ENCODE measurements at regions not wholly inside any gene's neighbourhood (a gene's known extent, or its start where the extent isn't known, plus 50 kb on each side); places are given as distances from the start of the nearest gene placed in this dataset.

DNA sequence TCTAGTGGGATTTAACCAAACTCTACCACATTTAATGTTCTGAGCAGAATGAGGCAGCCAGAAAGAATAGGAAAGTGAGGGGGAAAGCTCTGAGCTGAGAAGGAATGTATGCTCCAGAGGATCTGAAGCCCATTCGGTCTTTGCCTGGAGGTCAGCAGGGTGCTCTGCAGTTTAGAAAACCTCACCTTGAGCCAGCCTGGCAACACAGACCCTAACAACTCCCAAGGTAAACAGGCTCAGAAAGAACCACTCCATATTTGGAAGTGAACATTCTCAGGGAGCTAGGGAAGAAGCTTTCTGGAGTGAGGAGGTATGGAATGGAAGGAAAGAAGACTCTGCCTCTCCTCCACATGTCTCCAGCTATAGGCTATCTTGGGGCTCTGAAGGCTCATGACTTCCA, 398.8 kb downstream of the SEC16B start:
- intact Hi-C loops (cut with micrococcal nuclease; ENCODE audit: unreplicated experiment): no loop called here
- Histone ChIP-seq H4K20me1 (ENCODE audit: insufficient read depth) (no peaks in the 10 kb centered on the region), H3K79me2 (ENCODE audit: low read depth) (no peaks in the 10 kb centered on the region), H3K4me1 (replicated peaks; ENCODE audit: insufficient read depth) (no peaks in the 10 kb centered on the region), H3K4me2 (no peak overlapping the region), H3K36me3 (ENCODE audit: low read depth) (no peaks in the 10 kb centered on the region), H2AFZ (no peak overlapping the region), H3K27ac (no peak overlapping the region), H3K9me3 (ENCODE audit: insufficient read depth, low read depth) (no peaks in the 10 kb centered on the region), H3K9me2 (ENCODE audit: insufficient read depth) (no peaks in the 10 kb centered on the region), H3F3A (ENCODE audit: insufficient read depth, low read depth) (no peaks in the 10 kb centered on the region), H3K27me3 (ENCODE audit: insufficient read depth, low read depth) (no peaks in the 10 kb centered on the region), H3K4me3 (no peak overlapping the region)
- ChIA-PET CTCF (no interaction called here), POLR2A (ENCODE audit: unreplicated experiment) (no interaction called here)
- TF ChIP-seq, protein P1, sequence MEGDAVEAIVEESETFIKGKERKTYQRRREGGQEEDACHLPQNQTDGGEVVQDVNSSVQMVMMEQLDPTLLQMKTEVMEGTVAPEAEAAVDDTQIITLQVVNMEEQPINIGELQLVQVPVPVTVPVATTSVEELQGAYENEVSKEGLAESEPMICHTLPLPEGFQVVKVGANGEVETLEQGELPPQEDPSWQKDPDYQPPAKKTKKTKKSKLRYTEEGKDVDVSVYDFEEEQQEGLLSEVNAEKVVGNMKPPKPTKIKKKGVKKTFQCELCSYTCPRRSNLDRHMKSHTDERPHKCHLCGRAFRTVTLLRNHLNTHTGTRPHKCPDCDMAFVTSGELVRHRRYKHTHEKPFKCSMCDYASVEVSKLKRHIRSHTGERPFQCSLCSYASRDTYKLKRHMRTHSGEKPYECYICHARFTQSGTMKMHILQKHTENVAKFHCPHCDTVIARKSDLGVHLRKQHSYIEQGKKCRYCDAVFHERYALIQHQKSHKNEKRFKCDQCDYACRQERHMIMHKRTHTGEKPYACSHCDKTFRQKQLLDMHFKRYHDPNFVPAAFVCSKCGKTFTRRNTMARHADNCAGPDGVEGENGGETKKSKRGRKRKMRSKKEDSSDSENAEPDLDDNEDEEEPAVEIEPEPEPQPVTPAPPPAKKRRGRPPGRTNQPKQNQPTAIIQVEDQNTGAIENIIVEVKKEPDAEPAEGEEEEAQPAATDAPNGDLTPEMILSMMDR (conservative IDR thresholded peaks at IDR 0.05): no peak
- no peak for TF ChIP-seq EZH2 (IDR thresholded peaks at IDR 0.05; ENCODE audit: low read depth)
- BruUV-seq (replicated peaks): no TSS peak
- DNase-seq: no peak

DNA sequence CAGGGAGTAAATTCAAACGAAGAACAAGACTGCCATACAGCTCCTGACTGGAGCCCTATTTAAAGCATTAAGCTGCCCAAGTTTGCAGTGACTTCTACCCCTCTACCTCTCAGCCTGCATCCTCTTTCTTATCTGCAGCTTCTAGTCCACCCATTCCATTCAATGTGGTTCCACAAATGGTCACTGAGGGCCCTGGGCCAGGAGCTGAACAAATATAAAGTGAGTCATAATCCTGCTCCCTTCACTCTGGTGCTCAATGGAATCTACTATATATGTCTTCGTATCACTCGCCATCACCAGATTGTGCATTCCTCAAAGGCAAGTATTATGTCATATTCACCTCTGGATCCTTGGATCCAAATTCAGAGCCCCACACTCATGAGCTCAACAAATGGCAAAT, 398.7 kb downstream of the BRINP2 start:
- POLR2A ChIA-PET (ENCODE audit: unreplicated experiment): no interaction called here
- intact Hi-C loops (cut with micrococcal nuclease; ENCODE audit: unreplicated experiment): no loop called here
- no peak for DNase-seq

DNA sequence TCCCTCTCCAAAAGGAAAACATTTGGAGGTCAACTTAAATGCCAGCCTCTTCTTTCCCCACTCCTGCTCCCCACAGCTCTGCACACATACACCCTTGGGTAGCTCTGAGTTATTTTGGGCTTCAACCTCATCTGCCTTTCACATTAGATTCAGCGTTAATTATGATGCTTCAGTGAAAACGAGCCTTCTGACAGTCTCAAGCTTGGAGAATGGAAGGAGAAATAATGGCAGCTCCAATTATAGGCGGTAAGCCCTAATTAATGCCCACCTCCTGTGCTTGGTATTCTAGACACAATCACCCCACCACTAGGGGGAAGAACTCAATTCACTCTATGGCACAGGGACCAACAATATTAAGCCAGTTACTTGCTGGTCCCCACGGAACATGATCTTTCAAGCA, 397.9 kb downstream of the BRINP2 start:
- H3F3A ChIP-seq (ENCODE audit: insufficient read depth, low read depth): no peaks in the 10 kb centered on the region
- ChIA-PET CTCF (no interaction called here), POLR2A (ENCODE audit: unreplicated experiment) (no interaction called here)
- intact Hi-C loops (cut with micrococcal nuclease; ENCODE audit: unreplicated experiment): no loop called here
- H3K9me3 ChIP-seq (ENCODE audit: insufficient read depth, low read depth): no peaks in the 10 kb centered on the region
- BruUV-seq (replicated peaks): no TSS peak
- no peak overlapping the region for H3K27ac ChIP-seq
- TF ChIP-seq, protein P1 (conservative IDR thresholded peaks at IDR 0.05): no peak
- TF ChIP-seq EZH2 (IDR thresholded peaks at IDR 0.05; ENCODE audit: low read depth): no peak
- H3K36me3 ChIP-seq (ENCODE audit: low read depth): no peaks in the 10 kb centered on the region
- no peaks in the 10 kb centered on the region for H3K4me1 ChIP-seq (replicated peaks; ENCODE audit: insufficient read depth)
- no peaks in the 10 kb centered on the region for H3K27me3 ChIP-seq (ENCODE audit: insufficient read depth, low read depth)
- no peaks in the 10 kb centered on the region for H3K79me2 ChIP-seq (ENCODE audit: low read depth)
- H3K4me3 ChIP-seq: no peak overlapping the region
- no peak overlapping the region for H3K4me2 ChIP-seq
- no peak for DNase-seq
- H3K9me2 ChIP-seq (ENCODE audit: insufficient read depth): no peaks in the 10 kb centered on the region
- no peaks in the 10 kb centered on the region for H4K20me1 ChIP-seq (ENCODE audit: insufficient read depth)
- H2AFZ ChIP-seq: no peak overlapping the region

More for the DNA sequence above, 398.7 kb downstream of the BRINP2 start:
- H3K27ac ChIP-seq: no peak overlapping the region
- H3K36me3 ChIP-seq (ENCODE audit: low read depth): no peaks in the 10 kb centered on the region
- H3F3A ChIP-seq (ENCODE audit: insufficient read depth, low read depth): no peaks in the 10 kb centered on the region
- H3K79me2 ChIP-seq (ENCODE audit: low read depth): no peaks in the 10 kb centered on the region
- H3K9me3 ChIP-seq (ENCODE audit: insufficient read depth, low read depth): no peaks in the 10 kb centered on the region
- CTCF ChIA-PET: no interaction called here
- no peaks in the 10 kb centered on the region for H3K9me2 ChIP-seq (ENCODE audit: insufficient read depth)
- no peak for TF ChIP-seq EZH2 (IDR thresholded peaks at IDR 0.05; ENCODE audit: low read depth)
- TF ChIP-seq, protein P1 (conservative IDR thresholded peaks at IDR 0.05): no peak
- no TSS peak for BruUV-seq (replicated peaks)
- H3K4me1 ChIP-seq (replicated peaks; ENCODE audit: insufficient read depth): no peaks in the 10 kb centered on the region
- no peaks in the 10 kb centered on the region for H3K27me3 ChIP-seq (ENCODE audit: insufficient read depth, low read depth)
- no peak overlapping the region for H3K4me3 ChIP-seq
- H2AFZ ChIP-seq: no peak overlapping the region
- H3K4me2 ChIP-seq: no peak overlapping the region
- H4K20me1 ChIP-seq (ENCODE audit: insufficient read depth): no peaks in the 10 kb centered on the region

Measured in PC-9 (cell line).